ENCODE measurements at regions not wholly inside any gene's neighbourhood (a gene's known extent, or its start where the extent isn't known, plus 50 kb on each side); places are given as distances from the start of the nearest gene placed in this dataset.

DNA sequence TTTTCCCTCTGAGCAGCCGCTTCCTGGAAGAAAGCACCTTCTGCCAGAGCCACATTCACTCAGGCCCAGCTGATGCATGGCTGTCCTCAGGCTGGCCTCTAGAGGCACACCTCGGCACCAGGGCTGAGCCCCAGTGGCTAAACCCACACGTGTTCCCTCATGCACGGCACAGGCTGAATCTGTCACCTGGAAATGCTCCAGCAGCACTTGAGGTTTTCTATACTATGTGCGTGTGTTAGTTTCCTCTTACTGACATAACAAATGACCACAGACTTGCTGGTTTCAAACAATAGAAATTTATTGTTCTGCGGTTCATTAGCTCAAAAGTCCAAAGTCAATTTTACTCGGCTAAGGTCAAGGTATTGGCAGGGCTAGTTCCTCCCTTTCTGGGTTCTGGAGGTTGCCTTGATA, 141.4 kb downstream of the LRRC70 start:
- TF ChIP-seq, protein P1, sequence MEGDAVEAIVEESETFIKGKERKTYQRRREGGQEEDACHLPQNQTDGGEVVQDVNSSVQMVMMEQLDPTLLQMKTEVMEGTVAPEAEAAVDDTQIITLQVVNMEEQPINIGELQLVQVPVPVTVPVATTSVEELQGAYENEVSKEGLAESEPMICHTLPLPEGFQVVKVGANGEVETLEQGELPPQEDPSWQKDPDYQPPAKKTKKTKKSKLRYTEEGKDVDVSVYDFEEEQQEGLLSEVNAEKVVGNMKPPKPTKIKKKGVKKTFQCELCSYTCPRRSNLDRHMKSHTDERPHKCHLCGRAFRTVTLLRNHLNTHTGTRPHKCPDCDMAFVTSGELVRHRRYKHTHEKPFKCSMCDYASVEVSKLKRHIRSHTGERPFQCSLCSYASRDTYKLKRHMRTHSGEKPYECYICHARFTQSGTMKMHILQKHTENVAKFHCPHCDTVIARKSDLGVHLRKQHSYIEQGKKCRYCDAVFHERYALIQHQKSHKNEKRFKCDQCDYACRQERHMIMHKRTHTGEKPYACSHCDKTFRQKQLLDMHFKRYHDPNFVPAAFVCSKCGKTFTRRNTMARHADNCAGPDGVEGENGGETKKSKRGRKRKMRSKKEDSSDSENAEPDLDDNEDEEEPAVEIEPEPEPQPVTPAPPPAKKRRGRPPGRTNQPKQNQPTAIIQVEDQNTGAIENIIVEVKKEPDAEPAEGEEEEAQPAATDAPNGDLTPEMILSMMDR (IDR thresholded peaks at IDR 0.05; ENCODE audit: control extremely low read depth in 1 of 3, insufficient read depth in 1 of 3, low read depth in 1 of 3, low read length in 3 of 3): peak; percentile 65 to 79 (median 74)
- no peak for TF ChIP-seq EP300 (IDR thresholded peaks at IDR 0.05; ENCODE audit: borderline replicate concordance in 1 of 2, low read depth in 2 of 2, low read length in 2 of 2)
- no peak for TF ChIP-seq POLR2A (IDR thresholded peaks at IDR 0.05; ENCODE audit: control extremely low read depth in 1 of 2, low read depth in 2 of 2, low read length in 2 of 2)
- TF ChIP-seq ZNF274 (IDR thresholded peaks at IDR 0.05; ENCODE audit: borderline replicate concordance, extremely low read depth, low read length): no peak
- no peak for TF ChIP-seq NRF1 (IDR thresholded peaks at IDR 0.05; ENCODE audit: low read depth, low read length)

Data from H1 (cell line).